NCI-H446 treated with DMSO at 0.1 percent for 48 hours (cell line): ENCODE measurements at regions not wholly inside any gene's neighbourhood (a gene's known extent, or its start where the extent isn't known, plus 50 kb on each side); places are given as distances from the start of the nearest gene placed in this dataset.
"Not testable (repeated sequence)": the region's sequence is repeated elsewhere in the genome, so short reads cannot be mapped to it uniquely, and the experiment has no call there.

ENCODE experiments used
- DNase-seq: peaks from one replicate; lab custom pipeline; 2025; lab: John Stamatoyannopoulos, UW

DNA sequence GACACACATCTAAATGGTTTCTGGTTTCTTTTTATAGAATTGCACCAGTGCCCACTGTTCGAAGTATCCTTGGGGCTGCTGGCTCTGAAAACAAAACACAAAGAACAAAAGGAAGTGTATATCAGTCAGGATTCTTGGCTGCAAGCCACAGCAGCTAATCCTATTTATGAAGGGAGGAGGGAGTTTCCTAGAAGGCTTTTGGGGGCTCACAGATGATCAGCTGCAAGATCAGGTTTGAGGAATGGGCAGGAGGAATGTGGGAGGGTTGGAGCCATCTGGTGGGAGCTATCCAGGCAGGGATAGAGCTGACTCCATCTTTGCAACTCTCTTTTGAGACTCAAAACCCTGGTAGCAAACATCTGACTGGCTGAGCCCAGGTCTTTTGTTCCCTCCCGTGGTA lies 118.3 kb upstream of the EEF2KMT start:
- no peak for DNase-seq

DNA sequence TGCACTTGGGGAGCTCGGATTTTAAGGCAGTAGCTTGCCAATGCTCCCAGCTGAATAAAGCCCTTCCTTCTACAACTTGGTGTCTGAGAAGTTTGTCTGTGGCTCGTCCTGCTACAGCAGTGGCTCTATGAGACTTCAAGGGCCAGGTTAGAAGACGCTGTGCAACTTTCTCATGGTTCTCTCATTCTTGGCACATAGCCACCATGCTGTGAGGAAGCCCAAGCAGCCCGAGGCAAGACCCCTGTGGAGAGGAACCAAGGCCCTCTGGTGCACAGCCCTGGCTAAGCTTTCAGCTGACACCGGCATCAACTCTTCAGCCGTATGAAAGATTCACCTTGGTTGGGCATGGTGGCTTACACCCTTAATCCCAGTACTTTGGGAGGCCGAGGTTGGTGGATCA lies 116.9 kb upstream of the EEF2KMT start:
- DNase-seq = no peak

DNA sequence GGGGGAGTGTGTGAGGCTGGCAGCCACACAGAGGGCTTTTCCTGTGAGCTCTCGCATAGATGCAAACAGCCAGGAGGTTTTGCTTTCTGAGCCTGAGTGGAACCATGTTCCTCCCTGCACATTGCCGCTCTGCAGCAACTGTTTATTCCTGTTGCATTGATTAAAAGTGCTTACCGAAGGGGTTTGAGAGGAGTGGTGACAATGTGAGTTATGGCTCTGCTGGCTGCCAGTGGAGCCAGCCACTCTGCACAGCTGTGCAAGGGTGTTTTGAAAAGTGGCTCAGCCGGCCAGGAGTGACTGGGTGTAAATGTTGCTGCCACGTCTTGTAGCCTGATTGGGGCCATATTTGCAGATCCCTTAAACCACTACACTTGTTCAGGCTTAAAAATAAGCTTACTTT lies 114.9 kb upstream of the EEF2KMT start:
- not testable (repeated sequence) for DNase-seq

DNA sequence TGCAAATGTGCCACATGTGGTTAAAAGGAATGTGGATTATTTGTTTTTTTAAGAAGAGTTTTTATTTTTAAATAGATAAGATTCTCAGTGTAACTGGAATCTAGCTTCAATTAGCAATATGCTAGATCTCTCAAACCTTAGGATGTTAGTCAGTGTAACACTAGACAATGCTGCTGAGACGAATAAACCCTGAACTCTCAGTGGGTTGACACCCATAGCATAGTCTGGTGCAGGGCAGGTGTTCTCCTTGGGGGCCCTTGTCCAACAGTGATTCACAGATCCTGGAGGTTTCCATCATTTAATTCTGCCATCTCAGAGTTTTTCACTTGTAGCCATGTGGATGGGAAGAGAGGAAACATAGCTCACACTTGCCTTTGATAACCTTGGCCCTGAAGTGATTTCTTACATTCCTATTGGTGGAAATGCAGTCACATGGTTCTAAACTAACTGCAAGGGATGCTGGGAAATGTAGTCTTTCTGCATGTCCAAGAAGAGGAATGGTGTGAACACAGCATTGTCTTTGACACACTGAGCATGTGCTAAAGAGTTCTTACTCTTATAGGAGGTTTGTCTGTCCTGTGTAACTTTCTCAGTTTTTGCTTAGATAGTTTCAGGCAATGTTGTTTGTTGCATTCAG lies 110.4 kb upstream of the EEF2KMT start:
- not testable (repeated sequence) for DNase-seq

DNA sequence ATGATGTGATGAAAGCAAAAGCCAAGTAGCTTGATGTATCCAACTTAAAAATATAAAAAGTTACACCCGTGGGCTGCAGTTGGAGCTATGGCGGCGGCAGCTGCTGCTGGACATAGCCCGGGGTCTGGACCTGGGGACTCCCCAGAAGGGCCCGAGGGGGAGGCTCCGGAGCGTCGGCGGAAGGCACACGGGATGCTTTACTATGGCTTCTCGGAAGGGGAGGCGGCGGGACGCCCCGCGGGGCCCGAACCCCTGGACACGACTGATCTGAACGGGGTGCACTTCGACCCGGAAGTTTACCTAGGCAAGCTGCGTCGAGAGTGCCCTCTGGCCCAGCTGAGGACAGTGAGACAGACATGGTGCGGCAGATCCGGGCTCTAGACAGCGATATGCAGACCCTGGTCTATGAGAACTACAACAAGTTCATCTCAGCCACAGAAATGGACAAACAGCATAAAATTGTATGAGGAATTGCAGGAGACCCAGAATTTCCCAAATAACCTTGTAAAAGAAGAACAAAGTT lies 109.5 kb upstream of the EEF2KMT start:
- no peak for DNase-seq

DNA sequence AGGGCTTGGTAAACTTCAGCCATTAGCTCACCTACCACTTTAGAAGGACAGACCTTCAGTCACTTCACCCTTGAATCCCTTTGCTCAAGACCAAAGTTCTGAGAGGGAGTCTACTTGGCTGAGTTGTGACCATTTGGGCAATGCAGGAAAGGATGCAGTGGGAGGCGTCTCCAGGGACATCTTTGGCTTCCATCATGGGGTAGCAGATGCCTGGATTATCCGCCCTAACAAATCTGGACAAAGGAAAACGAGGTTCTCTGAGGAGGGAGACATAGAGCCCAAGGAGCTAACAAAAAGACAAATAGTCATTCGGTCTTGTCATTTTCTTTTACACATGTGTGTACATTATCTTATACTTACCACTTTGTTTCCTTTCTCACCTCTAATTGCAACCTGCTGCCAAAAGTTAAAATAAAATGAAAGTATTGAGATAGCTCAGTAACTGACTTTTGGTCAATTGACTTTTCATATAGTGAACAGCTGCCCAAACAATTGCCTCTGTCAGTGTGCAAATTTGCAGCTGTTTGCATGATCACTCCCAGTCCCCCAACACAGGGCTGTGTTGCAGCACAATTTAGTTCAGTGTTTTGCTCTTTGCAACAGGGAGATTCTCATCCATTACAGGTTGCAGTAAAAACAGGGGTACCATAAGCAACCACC lies 108.9 kb upstream of the EEF2KMT start:
- no peak for DNase-seq

DNA sequence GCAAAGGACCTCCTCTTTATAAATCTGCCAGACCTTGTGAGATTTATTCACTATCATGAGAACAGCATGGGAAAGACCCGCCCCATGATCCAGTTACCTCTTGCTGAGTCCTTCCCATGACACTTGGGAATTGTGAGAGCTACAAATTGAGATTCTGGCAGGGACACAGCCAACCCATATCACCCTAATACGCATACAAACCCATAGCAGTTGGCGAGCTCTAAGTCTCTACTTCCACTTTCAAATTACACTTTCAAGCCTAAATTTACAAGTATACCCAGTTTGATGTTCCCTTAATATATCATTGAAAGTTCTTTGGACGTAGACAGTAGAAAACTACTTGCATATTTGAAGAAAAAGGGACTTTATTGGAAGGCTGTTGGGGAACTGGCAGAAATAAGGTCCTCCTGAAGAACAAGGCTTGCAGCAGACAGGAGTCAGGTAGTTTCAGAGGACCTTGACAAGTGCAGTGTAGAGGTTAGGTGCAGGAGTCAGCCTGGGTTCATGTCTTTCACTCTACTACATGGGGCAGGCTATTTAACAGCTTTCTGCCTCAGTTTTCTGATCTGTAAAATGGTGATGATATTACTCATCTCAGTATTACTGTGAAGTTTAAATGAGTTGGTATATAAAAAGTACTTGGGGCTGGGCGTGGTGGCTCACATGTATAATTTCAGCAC lies 107.9 kb upstream of the EEF2KMT start:
- DNase-seq = no peak

DNA sequence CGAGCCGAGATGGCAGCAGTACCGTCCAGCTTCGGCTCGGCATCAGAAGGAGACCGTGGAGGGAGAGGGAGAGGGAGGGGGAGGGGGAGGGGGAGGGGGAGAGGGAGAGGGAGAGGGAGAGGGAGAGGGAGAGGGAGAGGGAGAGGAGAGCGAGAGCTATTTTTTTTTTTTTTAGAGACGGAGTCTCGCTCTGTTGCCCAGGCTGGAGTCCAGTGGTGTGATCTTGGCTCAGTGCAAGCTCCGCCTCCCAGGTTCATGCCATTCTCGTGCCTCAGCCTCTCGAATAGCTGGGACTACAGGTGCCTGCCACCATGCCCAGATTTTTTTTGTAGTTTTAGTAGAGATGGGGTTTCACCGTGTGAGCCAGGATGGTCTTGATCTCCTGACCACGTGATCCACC lies 106.1 kb upstream of the EEF2KMT start:
- DNase-seq = not testable (repeated sequence)

DNA sequence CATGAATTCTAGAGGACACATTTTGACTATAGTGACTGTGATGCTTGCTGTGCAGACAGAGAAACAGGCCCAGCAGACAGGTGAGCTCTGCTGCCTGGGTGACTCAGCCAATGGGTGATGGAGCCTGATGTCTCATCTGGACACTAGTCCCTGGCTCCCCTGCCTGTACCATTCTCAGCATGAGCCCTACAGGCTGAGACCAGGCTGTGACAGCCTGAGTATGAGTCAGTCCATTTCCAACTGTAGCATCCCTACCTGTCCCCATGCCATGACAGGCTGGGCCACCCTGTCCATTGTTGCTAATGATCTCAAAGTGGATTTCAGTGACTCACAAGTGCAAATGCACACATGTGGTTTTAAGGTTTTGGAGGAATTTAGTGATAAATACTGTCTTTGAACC lies 102.5 kb upstream of the EEF2KMT start:
- DNase-seq = no peak

DNA sequence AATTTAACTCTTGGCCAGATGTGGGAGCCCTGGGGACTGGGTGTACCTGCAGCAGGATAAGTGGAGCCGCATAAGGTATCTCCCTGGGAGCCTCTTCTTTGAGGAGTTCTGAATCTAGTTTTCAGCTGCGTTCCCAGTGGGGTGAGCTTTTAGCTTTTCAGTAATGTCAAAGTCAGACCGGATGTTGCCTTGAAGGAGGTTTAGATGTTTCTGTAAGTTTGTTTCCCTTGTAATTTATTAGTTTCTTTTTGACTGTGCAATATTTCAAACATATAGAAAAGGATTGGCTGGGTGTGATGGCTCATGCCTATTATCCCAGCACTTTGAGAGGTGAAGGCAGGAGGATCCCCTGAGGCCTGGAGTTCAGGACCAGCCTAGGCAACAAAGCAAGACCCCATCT lies 98.6 kb upstream of the EEF2KMT start:
- DNase-seq = no peak

DNA sequence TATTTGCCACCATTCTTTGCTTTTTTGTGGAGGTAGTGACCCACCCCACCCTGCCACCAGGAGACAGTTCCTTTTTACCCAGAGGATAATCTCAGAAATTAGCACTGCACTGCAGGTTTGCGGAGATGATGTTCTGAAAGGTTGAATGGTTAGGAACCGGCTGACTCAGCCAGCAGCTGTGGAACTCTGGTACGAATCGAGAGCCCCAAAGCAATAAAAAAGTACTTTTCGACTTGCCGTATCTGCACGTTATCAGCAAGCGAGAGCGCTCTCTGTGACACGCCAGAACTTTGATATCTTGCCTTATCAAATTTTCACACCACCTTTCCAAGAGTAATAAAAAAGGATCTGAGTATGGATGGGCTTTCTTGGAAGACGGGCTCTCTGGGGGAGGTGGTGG lies 96.3 kb upstream of the EEF2KMT start:
- DNase-seq = no peak

DNA sequence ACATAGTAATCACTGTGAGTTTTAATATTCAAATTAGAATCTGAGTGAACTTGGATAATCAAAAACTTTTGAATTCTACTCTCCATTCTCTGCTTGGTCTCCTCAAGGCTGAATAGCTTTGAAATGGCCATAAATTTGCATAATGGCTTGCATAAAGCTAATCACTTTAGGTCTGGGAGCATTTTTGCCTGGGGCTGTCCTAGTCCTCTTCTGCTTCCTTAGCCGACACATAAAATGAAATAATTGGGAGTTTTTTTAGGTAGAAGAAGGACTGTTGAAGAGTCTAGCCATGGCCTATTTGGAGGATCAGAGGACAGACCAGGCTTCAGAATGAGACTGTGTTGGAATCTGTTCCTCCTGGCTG lies 91.4 kb upstream of the EEF2KMT start:
- no peak for DNase-seq

DNA sequence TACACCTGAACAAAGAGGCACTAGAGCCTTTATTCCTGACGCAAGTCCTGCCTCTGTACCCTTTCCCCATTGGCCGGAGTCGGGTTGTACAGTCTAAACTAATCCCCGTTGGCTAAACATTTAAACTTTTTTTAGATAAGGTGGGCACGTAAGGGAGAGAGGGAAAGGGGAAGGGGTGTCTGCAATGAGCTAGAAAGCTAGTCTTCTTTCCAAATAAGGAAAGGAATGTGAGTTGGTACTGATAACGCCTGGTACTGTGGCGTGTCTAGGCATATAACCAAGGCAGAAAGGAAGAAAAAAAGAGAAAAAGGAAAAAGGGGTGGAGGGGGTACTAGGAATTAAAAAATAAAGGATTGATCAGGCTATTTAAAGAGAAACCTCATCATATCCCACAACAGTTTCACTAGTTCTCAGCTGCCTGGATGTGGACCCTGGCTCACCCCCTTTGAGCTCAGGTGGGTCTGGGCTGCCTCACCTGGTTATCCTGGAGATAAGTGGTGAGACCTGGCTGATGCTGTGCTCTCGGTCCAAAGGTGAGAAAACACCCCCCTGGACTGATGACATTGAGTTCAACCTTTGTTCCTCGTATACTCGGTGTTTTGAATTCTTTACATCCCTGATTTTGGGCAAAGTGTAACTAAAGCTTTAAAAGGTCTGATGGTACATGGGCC lies 90.9 kb upstream of the EEF2KMT start:
- DNase-seq = no peak

DNA sequence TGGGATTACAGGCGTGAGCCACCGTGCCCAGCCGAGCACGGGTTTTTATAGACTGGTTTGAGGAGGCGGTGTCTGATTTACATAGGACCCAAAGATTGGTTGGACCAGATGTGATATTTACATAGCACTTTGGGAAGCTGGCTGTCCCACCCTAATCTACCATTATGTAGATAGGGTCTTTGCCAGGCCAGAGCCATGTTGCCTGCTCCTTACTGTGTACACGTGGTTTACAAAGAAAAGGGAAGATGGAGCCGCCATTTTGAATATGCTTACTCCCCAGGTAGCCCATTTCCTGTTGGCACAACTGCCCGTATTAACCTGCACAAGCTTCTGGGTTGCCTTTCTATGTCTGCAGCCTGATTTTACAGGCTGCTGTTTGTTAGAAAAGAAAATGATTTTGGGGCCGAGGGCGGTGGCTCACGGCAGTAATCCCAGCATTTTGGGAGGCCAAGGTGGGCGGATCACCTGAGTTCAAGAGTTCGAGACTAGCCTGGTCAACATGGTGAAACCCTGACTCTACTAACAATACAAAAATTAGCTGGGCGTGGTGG lies 89.9 kb upstream of the EEF2KMT start:
- no peak for DNase-seq

DNA sequence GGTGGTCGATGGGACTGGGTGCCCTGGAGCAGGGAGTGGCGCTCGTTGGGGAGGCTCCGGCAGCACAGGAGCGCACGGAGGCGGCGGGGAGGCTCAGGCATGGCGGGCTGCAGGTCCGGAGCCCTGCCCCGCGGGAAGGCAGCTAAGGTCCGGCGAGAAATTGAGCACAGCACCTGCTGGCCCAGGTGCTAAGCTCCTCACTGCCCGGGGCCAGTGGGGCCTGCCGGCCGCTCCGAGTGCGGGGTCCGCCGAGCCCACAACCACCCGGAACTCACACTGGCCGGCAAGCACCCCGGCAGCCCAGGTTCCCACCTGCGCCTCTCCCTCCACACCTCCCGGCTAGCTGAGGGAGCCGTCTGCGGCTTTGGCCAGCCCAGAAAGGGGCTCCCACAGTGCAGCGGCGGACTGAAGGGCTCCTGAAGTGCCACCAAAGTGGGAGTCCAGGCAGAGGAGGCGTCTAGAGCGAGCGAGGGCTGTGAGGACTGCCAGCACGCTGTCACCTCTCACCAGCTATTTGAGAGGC lies 88.8 kb upstream of the EEF2KMT start:
- DNase-seq = no peak

DNA sequence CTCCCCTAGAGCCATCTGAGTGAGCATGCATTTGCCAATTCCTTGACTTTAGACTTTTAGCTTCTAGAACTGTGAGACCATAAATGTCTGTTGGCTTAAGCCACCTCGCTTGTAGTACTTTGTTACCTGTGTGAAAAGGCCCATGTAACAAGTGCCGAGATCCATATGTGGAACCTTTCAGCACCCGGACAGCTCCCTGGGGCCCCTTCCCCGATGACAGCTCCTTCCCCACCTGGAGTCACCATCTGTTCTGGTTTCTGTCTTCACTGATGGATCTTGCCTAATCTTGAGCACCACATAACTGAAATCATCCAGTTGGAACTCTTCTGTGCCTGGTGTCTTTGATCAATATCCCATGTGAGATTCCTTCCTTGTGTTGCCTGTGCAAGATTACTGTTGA lies 78.9 kb upstream of the EEF2KMT start:
- DNase-seq = no peak

DNA sequence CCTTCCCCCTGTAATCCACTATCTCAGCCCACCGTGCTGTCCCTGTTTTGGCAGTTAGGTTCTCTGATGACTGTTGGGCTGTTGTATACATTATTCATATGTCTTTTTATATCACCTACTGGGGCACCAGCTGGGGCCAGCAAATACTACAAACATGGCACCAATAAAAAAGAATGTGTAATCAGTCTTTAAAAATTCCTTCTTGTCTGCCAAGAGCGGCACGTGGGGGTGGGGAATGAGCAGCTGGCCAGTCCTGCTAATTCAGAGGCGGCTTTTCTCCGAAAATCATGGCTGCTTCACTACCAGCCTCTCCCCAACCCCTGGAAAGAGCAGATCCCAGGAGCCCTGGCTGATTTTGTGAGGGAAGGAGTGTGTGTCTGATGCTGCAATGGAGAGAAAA lies 77.7 kb upstream of the EEF2KMT start:
- DNase-seq = peak; percentile 17

DNA sequence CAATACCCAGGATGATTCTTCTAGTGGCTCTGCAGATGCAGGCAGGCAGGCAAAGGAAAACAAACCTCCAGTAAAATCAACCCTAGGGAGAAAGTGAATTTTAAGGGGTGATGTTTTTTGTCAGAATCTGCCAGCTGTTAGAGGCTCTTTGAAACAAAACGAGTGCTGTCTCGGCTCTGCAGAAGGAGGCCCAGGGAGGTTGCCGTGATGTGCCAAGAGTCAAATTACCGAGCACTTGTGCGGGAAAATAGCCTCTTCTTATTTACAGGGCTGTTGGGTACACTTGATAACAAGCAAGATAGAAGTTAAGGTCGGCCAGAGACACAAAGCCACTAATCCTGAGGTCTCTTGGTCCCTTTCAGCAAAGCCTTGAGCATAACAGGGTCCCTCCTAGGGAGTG lies 68.9 kb upstream of the EEF2KMT start:
- no peak for DNase-seq

DNA sequence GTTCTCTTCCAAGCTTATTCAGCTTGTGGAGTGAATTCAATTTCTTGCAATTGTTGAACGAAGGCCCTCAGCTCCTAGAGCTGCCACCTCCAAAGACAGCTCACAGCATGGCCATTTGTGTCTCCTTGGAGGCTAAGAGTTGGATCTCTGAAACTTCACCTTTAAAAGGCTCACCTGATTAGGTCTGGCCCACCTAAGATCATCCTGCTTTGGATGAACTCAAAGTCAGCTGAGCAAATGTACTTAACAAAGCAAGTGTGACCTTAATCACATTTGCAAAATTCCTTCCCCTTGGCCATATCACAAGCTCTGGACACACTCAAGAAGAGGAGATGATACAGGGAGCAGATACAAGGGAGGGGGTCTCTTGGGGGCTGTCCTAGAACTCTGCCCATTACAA lies 67.8 kb upstream of the EEF2KMT start:
- not testable (repeated sequence) for DNase-seq

DNA sequence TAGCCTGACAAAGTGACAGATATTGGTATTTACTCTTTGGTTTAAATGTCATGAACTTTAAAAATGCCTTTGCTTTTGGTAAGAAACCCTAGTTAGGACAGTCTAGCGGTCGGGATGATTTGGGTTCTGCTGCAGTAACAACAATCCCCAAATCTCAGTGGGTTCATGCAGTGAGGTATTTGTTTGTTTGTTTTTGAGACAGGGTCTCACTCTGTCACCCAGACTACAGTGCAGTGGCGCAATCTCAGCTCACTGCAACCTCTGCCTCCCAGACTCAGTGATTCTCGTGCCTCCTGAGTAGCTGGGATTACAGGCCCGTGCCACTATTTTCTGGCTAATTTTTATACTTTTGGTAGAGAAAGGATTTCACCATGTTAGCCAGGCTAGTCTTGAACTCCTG lies 65.2 kb upstream of the EEF2KMT start:
- DNase-seq = not testable (repeated sequence)

DNA sequence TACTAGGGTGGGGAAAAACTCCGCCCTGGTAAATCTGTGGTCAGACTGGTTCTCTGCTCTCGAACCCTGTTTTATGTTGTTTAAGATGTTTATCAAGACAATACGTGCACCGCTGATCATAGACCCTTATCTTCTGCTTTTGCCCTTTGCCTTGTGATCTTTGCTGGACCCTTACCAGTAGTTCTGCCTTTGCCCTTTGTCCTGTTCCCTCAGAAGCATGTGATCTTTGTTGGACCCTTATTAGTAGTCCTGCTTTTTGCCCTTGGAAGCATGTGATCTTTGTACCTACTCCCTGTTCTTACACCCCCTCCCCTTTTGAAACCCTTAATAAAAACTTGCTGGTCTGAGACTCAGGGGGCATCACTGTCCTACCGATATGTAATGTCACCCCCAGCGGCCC lies 64.3 kb upstream of the EEF2KMT start:
- not testable (repeated sequence) for DNase-seq

DNA sequence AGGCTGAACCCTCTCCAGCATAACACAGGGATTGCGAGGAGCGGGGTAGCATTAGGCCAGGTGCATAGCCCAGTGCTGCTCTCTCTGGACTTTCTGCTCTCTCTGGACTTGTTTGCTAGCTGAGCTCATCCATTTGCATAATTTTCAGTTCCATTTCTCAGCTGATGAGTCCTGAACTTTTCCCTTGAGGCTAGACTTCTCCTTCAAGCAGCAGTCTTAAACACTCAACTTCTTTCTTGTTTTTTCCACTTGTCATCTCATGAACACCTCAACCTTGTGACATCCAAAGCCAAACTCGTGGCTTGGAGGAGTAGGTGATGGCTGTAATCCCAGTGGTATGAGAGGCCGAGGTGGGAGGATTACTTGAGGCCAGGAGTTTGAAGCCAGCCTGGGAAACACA lies 62.4 kb upstream of the EEF2KMT start:
- DNase-seq = not testable (repeated sequence)
